ENCODE measurements at regions not wholly inside any gene's neighbourhood (a gene's known extent, or its start where the extent isn't known, plus 50 kb on each side); places are given as distances from the start of the nearest gene placed in this dataset.

GRCh38 chr4:23355258-23355657, 534.6 kb downstream of the PPARGC1A start:
- DNase-seq (ENCODE audit: extremely low read depth in 1 of 2, low read depth in 1 of 2), result no peak

GRCh38 chr4:23353200-23353599, 536.6 kb downstream of the PPARGC1A start:
- no peak for DNase-seq (ENCODE audit: extremely low read depth in 1 of 2, low read depth in 1 of 2)

GRCh38 chr4:23348789-23349498, 540.9 kb downstream of the PPARGC1A start:
- DNase-seq (ENCODE audit: extremely low read depth in 1 of 2, low read depth in 1 of 2), result no peak

- DNase-seq (ENCODE audit: extremely low read depth in 1 of 2, low read depth in 1 of 2), result no peak
Measured at GRCh38 chr4:23337292-23337691, 552.6 kb downstream of the PPARGC1A start.

GRCh38 chr4:23333946-23334878, 555.6 kb downstream of the PPARGC1A start:
- DNase-seq (ENCODE audit: extremely low read depth in 1 of 2, low read depth in 1 of 2), result no peak

GRCh38 chr4:23333556-23333945, 556.3 kb downstream of the PPARGC1A start:
- no peak for DNase-seq (ENCODE audit: extremely low read depth in 1 of 2, low read depth in 1 of 2)

GRCh38 chr4:23332313-23332712, 557.5 kb downstream of the PPARGC1A start:
- no peak for DNase-seq (ENCODE audit: extremely low read depth in 1 of 2, low read depth in 1 of 2)

GRCh38 chr4:23327120-23327519, 562.7 kb downstream of the PPARGC1A start:
- no peak for DNase-seq (ENCODE audit: extremely low read depth in 1 of 2, low read depth in 1 of 2)

GRCh38 chr4:23324021-23324690, 565.7 kb downstream of the PPARGC1A start:
- DNase-seq (ENCODE audit: extremely low read depth in 1 of 2, low read depth in 1 of 2), result no peak

- DNase-seq (ENCODE audit: extremely low read depth in 1 of 2, low read depth in 1 of 2), result no peak
Measured at GRCh38 chr4:23323436-23323835, 566.4 kb downstream of the PPARGC1A start.

GRCh38 chr4:23322732-23323131, 567.1 kb downstream of the PPARGC1A start:
- DNase-seq (ENCODE audit: extremely low read depth in 1 of 2, low read depth in 1 of 2), result no peak

- DNase-seq (ENCODE audit: extremely low read depth in 1 of 2, low read depth in 1 of 2), result no peak
Measured at GRCh38 chr4:23320931-23321587, 568.8 kb downstream of the PPARGC1A start.

GRCh38 chr4:23312686-23313085, 577.2 kb downstream of the PPARGC1A start:
- no peak for DNase-seq (ENCODE audit: extremely low read depth in 1 of 2, low read depth in 1 of 2)

GRCh38 chr4:23311983-23312382, 577.9 kb downstream of the PPARGC1A start:
- no peak for DNase-seq (ENCODE audit: extremely low read depth in 1 of 2, low read depth in 1 of 2)

GRCh38 chr4:23305026-23305425, 584.8 kb downstream of the PPARGC1A start:
- no peak for DNase-seq (ENCODE audit: extremely low read depth in 1 of 2, low read depth in 1 of 2)

GRCh38 chr4:23298371-23298770, 591.5 kb downstream of the PPARGC1A start:
- no peak for DNase-seq (ENCODE audit: extremely low read depth in 1 of 2, low read depth in 1 of 2)

GRCh38 chr4:23297327-23297726, 592.5 kb downstream of the PPARGC1A start:
- DNase-seq (ENCODE audit: extremely low read depth in 1 of 2, low read depth in 1 of 2), result no peak

- no peak for DNase-seq (ENCODE audit: extremely low read depth in 1 of 2, low read depth in 1 of 2)
Measured at GRCh38 chr4:23291139-23291538, 598.4 kb downstream of the GBA3 start.

- no peak for DNase-seq (ENCODE audit: extremely low read depth in 1 of 2, low read depth in 1 of 2)
Measured at GRCh38 chr4:23290656-23291055, 597.9 kb downstream of the GBA3 start.

GRCh38 chr4:23279377-23279986, 586.7 kb downstream of the GBA3 start:
- DNase-seq (ENCODE audit: extremely low read depth in 1 of 2, low read depth in 1 of 2), result no peak

GRCh38 chr4:23278845-23279244, 586.1 kb downstream of the GBA3 start:
- DNase-seq (ENCODE audit: extremely low read depth in 1 of 2, low read depth in 1 of 2), result no peak

All from stimulated activated CD8-positive, alpha-beta memory T cell treated with anti-CD3 and anti-CD28 coated beads, Interleukin-7, amount 100 ng/mL, for 48 hours (primary cell).